ENCODE measurements at regions not wholly inside any gene's neighbourhood (a gene's known extent, or its start where the extent isn't known, plus 50 kb on each side); places are given as distances from the start of the nearest gene placed in this dataset.
A peak's percentile ranks its signal among the peaks of the same experiment; 100 is the strongest.
"Not testable (repeated sequence)": the region's sequence is repeated elsewhere in the genome, so short reads cannot be mapped to it uniquely, and the experiment has no call there.

- no peak overlapping the region for H3K27ac ChIP-seq
- H3K36me3 ChIP-seq = no peaks in the 10 kb centered on the region
- no peak overlapping the region for H3K4me3 ChIP-seq (ENCODE audit: low read depth, low read length)
- H3K27me3 ChIP-seq (ENCODE audit: insufficient read depth, low read depth, severe bottlenecking) = no peaks in the 10 kb centered on the region
- H3K9me3 ChIP-seq (ENCODE audit: severe bottlenecking) = peaks cover 12% of the 10 kb centered on the region
- TF ChIP-seq CTCF (IDR thresholded peaks at IDR 0.05; ENCODE audit: low read depth, low read length) = no peak
- DNase-seq = no peak
Observed at GRCh38 chr22:27252282-27253049, 549.1 kb downstream of the MN1 start.

- Histone ChIP-seq H3K27me3 (ENCODE audit: insufficient read depth, low read depth, severe bottlenecking) (no peaks in the 10 kb centered on the region), H3K27ac (no peak overlapping the region), H3K4me3 (ENCODE audit: low read depth, low read length) (no peak overlapping the region), H3K36me3 (no peaks in the 10 kb centered on the region), H3K9me3 (ENCODE audit: severe bottlenecking) (peaks cover 12% of the 10 kb centered on the region)
- no peak for TF ChIP-seq CTCF (IDR thresholded peaks at IDR 0.05; ENCODE audit: low read depth, low read length)
- DNase-seq = no peak
Observed at GRCh38 chr22:27253108-27253902, 548.3 kb downstream of the MN1 start.

GRCh38 chr22:27254063-27254462 lies 547.5 kb downstream of the MN1 start:
- H3K9me3 ChIP-seq (ENCODE audit: severe bottlenecking) = peaks cover 12% of the 10 kb centered on the region
- H3K27me3 ChIP-seq (ENCODE audit: insufficient read depth, low read depth, severe bottlenecking); H3K36me3 ChIP-seq; H3K4me3 ChIP-seq (ENCODE audit: low read depth, low read length); DNase-seq; H3K27ac ChIP-seq: not testable (repeated sequence)

- Histone ChIP-seq H3K27me3 (ENCODE audit: insufficient read depth, low read depth, severe bottlenecking) (no peaks in the 10 kb centered on the region), H3K27ac (no peak overlapping the region), H3K4me3 (ENCODE audit: low read depth, low read length) (no peak overlapping the region), H3K36me3 (no peaks in the 10 kb centered on the region), H3K9me3 (ENCODE audit: severe bottlenecking) (peaks cover 12% of the 10 kb centered on the region)
- no peak for DNase-seq
- TF ChIP-seq CTCF (IDR thresholded peaks at IDR 0.05; ENCODE audit: low read depth, low read length) = no peak
Observed at GRCh38 chr22:27255580-27255979, 546.0 kb downstream of the MN1 start.

- Histone ChIP-seq H3K36me3 (no peaks in the 10 kb centered on the region), H3K27me3 (ENCODE audit: insufficient read depth, low read depth, severe bottlenecking) (no peaks in the 10 kb centered on the region), H3K27ac (no peak overlapping the region), H3K4me3 (ENCODE audit: low read depth, low read length) (no peak overlapping the region), H3K9me3 (ENCODE audit: severe bottlenecking) (peaks cover 12% of the 10 kb centered on the region)
- DNase-seq = no peak
- TF ChIP-seq CTCF (IDR thresholded peaks at IDR 0.05; ENCODE audit: low read depth, low read length) = no peak
Observed at GRCh38 chr22:27257987-27258386, 543.6 kb downstream of the MN1 start.

GRCh38 chr22:27258616-27259172 lies 542.9 kb downstream of the MN1 start:
- H3K36me3 ChIP-seq = no peaks in the 10 kb centered on the region
- no peak overlapping the region for H3K27ac ChIP-seq
- peak; percentile 20 for DNase-seq
- no peaks in the 10 kb centered on the region for H3K27me3 ChIP-seq (ENCODE audit: insufficient read depth, low read depth, severe bottlenecking)
- H3K9me3 ChIP-seq (ENCODE audit: severe bottlenecking) = peaks cover 12% of the 10 kb centered on the region
- no peak for TF ChIP-seq CTCF (IDR thresholded peaks at IDR 0.05; ENCODE audit: low read depth, low read length)
- no peak overlapping the region for H3K4me3 ChIP-seq (ENCODE audit: low read depth, low read length)
